CD4-positive, alpha-beta T cell treated with Interferon alpha-2 for 1 hour (primary cell): ENCODE measurements at regions not wholly inside any gene's neighbourhood (a gene's known extent, or its start where the extent isn't known, plus 50 kb on each side); places are given as distances from the start of the nearest gene placed in this dataset.
"Not testable (repeated sequence)": the region's sequence is repeated elsewhere in the genome, so short reads cannot be mapped to it uniquely, and the experiment has no call there.

Source experiments
- DNase-seq, 2 donors: peaks; one replicate each; pipeline ENCODE4 v3.0.0-alpha.2; 2020 to 2022

DNA sequence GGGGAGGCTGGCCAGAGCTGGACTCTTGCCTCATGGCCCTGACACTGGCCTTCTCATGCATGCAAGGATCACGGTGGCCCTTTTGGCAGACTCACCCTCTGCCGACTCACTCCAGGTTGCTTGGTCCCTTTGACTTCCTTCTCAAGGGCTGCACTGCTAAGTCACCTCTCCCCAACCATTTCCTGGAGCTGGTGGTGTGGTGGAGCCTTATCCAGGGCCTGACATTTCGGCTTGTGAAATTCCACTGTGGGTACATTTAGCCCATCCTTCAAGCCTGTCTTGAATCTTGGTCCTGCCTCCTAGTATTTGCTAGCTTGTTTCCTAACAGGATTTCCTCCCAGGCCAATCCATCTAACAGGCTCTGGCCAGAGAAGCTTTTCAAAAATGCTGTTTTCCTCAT, 52.6 kb upstream of the JUN start:
- DNase-seq: no peak

GRCh38 chr1:58837886-58838285, 54.0 kb upstream of the JUN start:
- no peak for DNase-seq

DNA sequence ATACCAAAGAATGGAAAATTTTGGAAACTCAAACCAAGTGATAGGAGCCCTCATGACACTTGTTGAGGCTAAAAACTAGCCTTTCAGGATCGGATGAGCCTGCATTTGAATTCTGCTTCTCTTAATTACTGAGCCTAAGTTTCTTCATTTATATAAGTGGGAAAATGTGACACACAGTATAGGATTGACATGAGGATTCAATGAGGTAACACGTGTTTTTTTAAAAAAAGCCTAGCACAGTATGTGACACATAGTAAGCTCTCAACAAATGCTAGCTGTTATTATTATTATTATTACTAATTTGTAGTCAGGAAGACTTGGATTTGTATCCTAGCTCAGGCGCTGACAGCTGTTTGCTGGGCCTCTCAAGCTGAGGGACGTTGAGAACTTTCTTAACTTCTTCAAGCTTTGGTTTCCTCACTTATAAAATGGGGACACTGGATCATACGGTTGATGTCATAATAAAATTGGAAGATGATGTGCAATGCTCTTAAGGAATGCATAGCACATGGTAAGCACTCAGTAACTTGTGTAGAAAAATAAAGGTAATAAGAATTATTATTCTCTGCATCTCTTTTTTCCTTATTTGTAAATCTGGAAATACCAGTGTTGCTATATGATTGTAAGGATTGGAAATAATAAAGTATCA, 55.4 kb upstream of the JUN start:
- DNase-seq: no peak

DNA sequence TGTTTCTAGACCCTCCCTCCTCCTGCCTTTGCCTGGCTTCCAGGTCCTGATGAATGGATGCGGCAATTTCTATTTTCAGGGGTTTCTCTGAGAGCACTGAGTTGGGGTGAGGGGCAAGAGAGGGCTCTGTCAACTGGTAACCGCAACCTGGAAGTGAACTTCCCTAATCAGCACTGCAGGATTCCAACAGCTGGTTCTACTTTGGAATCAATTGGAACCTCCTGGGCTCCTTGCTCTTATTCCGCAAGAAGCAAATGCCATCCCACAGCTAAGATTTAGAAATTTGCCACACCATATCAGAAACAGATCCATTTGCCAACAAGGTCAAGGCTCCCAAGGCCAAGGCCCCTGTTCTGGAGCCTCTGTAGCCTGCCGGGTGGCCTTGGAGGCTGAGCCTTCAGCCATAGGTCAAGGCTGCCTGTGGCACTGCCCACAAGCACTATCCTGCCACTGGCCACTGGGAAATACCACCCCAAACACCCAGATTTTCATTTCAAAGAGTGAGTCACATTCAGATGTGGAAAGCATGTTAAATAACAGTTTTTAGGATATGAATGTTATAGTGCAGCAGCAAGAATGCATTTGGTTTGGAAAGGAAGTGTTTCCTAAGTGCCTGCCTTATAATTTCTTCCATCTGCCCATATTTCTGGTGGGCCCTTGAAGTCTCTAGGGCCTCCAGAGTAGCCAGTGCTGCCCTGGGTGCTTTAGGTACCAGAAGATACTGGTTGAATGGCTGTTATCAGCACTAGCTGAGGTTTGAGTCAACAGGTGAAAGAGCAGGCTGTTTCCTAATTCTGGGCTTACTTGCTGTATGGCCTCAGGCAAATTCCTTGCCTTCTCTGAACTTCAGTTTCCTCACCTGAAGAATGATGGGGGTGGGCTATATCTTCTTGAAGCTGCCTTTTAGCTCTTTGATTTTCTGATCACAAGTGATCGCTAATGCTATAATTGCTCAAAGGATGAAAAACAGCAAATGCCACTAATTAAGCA, 56.3 kb upstream of the JUN start:
- no peak for DNase-seq

- peak; percentile 12 to 37 for DNase-seq
Observed at GRCh38 chr1:58841455-58841854, 57.6 kb upstream of the JUN start.

GRCh38 chr1:58842941-58843340, 59.1 kb upstream of the JUN start:
- no peak for DNase-seq

- no peak for DNase-seq
Observed at GRCh38 chr1:58844176-58844575, 60.3 kb upstream of the JUN start.

DNA sequence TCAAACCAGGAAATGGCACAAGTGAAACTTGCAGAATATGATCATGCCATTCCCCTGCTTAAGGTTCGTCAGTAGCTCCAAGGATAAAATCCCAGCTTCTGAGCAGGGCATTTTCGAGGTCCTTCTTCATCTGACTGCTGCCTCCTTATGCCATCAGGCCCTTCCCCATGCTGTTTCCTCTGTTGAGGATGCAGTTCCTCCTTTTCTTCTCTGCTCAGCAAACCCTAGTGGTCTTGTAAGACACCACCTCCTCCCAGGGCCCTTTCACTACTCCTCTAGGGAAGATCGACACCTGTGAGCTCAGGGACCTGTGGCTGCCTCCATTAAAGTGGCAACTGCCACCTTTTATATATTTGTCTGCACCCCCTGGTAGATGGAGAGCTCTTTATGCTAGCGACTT, 62.1 kb upstream of the JUN start:
- no peak for DNase-seq

GRCh38 chr1:58848818-58849411, 65.1 kb upstream of the JUN start:
- DNase-seq: no peak

DNA sequence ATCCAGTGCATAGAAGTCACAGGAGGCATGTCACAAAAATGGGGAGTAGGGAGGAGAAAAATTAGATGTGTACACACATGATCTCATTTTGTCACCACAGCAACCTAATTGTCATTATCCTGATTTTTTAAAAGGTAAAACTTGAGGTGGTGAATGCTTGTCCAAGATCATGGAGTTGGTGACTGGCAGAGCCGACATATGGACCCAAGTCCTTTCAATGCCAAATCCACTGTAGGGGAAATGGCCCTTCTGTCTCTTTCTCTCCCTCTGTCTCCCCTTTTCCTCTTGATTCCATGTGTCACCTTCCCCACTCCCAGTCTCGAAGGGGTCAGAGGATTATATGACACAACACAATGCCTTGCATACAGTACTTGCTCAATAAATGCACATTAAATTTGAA, 65.7 kb upstream of the JUN start:
- no peak for DNase-seq

GRCh38 chr1:58850636-58851035, 66.8 kb upstream of the JUN start:
- no peak for DNase-seq

DNA sequence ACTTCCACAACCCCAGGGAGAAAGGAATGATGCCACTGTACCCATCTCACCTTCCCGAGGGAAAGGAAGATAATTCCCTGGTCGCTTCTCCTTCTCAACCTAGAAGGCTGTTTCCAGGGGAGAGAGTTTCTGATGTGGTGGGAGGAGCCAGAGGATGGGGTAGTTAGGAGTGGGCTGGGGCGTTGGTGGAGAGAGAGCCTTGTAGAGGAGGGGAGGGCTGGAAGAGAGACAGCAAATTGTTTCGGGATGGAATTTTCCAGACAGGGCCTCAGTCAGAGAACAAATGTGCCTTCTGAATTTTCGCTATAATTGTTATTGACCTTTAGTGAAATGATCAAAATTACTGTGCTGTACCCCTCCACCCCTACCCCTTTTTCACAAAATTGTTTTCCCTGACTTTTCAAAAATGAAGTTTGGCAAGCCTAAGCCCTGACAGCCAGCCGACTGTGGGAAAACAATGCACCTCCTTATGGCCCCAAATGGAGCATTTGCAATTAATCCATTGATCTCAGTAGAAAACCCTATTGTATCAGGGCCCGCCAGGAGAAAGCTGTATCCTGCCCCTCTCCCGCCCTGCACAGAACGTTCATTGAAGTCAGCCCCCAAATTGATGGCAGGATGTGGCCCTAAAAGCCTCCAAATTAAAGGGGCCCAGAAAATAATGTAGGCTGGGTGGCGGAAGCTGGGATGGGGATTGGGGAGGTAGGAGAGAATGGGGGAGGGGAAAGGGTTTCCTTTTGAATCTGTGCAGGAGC, 69.1 kb upstream of the JUN start:
- no peak for DNase-seq

DNA sequence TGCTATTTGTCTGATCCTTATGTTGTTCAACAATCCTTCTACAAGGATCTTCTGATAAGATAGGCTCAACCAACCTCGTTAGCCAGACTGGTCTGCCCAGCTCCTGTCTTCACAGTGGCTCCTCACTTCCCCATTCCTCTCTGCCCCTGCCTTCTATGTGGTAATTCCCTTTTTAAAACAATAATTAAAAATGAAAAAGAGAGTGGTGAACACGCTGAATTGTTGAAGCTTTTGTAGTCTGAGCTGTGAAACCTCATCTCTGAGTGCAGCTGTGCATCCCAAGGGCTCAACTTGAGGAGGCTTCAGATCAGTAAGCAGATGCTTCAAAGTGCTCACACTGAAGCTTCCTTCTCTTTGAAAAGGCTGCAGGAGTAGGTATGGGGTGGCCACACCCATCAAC, 70.7 kb upstream of the JUN start:
- DNase-seq: no peak

GRCh38 chr1:58855274-58856165, 71.7 kb upstream of the JUN start:
- DNase-seq: no peak

DNA sequence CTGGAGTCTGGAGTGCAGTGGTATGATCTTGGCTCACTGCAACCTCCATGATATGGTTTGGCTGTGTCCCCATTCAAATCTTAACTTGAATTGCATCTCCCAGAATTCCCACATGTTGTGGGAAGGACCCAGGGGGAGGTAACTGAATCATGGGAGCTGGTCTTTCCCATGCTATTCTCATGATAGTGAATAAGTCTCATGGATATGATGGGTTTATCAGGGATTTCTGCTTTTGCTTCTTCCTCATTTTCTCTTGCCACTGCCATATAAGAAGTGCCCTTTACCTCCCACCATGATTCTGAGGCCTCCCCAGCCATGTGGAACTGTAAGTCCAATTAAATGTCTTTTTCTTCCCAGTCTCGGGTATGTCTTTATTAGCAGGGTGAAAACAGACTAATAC, 72.4 kb upstream of the JUN start:
- DNase-seq: not testable (repeated sequence)

- DNase-seq: peak in 1 of 2 donors; percentile 24
Observed at GRCh38 chr1:58857680-58858673, 74.1 kb upstream of the JUN start.

GRCh38 chr1:58859769-58860485, 76.1 kb upstream of the JUN start:
- DNase-seq: no peak

DNA sequence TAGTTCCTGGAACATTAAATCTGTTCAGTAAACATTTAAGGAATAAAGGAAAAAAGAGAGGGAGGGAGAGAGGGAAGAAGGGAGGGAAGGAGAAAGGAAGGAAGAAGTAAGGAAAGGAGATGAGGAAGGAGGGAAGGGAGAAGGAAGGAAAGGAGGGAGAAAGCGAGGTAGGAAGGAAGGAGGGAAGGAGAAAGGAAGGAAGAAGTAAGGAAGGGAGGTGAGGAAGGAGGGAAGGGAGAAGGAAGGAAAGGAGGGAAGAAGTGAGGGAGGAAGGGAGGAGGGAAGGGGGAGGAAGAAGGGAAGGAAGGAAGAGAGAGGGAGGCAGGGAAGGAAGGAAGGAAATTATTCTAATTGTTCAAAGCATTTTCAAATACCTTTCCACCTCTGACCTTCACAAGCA, 77.2 kb upstream of the JUN start:
- DNase-seq: no peak

DNA sequence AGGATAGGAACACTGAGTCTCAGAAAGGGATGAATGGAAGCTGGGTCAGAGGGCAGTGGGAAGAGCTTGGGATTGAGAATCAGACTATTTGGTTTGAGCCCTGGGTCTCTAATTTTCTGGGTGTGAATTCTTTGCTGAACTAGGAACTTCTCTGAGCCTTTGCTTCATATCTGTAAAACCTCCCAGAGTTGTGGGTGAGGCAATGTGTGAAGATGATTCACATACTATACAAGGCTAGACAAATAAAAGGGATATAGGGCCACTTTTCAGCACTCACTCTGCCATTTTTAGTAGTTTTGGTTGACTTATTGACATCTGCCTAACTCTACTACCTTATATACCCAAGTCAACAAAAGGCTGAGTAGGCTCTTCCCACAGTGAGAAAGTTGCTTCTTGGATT, 77.7 kb upstream of the JUN start:
- DNase-seq: no peak
